Iris pigment epithelial cell (primary cell): ENCODE measurements at regions not wholly inside any gene's neighbourhood (a gene's known extent, or its start where the extent isn't known, plus 50 kb on each side); places are given as distances from the start of the nearest gene placed in this dataset.
"Not testable (repeated sequence)": the region's sequence is repeated elsewhere in the genome, so short reads cannot be mapped to it uniquely, and the experiment has no call there.

Experiments
- DNase-seq: peaks from one replicate; pipeline ENCODE4 v3.0.0-alpha.2; 2011; ENCODE audit warnings: low read depth

DNA sequence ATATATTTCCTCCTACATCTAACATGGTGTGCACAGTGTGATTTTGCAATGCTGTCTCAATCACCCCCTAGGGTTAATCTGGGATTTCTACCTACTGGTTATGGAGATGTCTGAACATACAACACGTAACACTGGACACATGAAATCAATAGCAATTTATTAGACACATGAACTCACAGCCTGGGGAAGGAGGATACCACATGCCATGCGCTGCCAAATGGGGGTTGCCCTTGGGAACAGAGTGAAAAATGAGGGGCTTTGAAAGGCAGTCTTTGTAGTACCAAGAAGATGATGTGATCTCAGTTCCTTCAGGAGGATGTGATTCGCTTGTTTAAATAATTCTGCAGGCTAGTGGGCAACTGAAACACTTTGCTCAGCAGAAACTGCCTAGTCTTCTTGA lies 253.6 kb upstream of the LRRC4C start:
- DNase-seq: no peak

DNA sequence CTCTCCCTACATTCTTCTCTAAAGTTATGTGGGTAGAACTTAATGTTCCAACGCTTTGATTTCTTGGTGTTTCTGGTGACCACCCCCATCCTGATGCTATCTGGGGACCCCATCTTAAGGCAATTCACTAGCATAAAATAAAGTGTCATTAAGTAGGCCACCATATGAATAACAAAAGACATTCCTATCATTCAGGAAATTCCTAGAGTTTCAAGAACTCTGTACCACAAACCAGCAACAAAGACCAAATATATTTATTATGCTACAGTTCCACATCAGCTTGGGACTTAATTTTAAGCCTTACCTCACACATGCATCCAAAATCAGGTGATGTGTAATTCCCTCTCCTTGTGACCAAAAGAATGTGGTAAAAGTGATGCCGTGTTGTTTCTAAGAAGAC lies 254.6 kb upstream of the LRRC4C start:
- no peak for DNase-seq

DNA sequence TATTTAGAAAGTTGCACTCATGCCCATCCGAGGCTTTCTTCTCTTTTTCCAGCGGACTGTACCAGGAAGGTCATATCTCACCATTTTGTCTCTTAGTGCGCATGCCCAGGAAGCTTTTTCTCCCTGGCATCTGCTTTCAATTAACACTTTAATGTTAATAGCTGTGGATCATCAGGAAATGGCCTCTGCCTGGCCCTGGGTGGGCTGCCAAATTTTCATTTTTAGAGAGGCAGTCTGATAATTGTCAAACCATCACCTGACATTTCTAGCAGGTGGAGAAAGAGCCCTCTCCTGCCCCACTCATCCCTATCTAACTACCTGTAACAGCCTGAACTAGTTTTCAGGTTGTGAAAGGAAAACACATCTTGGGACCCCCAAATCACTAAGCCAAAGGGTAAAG lies 257.4 kb upstream of the LRRC4C start:
- DNase-seq: no peak

DNA sequence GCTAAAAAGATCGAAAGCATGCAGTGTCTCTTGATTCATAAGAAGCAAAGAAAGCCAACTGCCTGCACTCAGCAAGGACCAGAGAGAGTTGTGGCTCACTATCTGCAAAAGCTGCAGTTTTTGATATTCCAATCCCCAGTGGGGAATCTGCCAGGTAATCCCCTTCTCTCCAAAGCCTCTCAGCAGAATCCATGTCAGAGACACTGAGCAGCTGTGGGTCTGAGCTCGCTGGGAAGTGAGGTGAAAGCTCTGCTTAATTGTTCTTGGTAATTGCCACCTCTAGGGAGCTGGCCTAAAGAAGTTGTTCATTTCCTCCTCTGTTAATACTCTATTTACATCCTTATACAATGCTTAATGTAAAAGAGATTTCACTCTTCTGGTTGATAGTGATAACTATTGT lies 261.3 kb upstream of the LRRC4C start:
- no peak for DNase-seq

DNA sequence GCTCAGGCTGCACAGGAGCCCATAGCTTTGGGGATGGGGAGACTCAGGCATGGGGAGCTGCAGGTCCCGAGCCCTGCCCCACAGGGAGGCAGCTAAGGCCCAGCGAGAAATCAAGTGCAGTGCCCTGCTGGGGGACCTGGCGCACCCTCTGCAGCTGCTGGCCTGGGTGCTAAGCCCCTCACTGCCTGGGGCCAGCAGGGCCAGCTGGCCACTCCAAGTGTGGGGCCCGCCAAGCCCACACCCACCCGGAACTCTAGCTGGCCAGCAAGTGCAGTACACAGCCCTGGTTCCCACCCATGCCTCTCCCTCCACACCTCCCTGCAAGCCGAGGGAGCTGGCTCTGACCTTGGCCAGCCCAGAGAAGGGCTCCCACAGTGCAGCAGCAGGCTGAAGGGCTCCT lies 268.7 kb upstream of the LRRC4C start:
- DNase-seq: not testable (repeated sequence)

DNA sequence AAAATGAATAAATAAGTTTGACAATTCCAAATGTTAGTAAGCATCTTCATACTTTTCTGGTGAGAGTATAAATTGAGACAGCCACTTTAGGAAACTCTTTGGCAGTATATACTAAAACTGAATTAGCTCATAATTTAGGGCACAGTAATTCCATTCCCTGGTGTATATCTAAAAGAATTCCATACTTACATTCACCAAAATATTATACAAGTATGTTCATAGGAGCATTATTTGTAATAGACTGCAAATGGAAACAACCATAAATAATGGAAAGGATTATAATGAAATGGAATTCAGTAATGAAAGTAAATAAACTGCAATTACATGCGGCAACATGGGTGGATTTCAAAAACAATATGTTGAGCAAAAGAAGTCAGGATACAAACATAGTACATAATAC lies 315.8 kb upstream of the LRRC4C start:
- DNase-seq: no peak

DNA sequence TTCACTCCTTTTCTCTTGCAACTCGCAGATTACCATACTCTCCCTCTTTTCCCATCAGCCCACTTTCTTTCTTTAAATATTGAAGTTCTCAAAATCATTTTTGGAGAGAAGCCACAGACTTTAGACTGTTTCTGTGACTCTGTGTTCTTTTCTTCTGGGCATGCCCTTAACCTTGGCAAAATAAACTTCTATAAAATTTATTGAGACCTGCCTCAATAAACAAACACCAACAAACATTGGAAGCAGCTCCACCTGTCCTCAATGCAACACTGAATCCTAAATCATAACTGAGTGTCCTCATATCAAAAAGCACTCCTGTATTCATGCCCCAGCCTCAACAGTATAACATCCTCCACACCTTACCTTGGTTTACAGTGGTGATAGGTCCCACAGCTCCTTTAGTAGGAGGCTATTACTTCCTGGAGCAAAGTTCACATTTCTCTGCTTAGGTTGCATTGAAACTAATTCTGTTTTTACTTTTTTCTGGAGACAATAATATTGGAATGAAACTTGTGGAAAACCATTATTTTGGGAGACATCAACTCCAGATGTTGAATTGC lies 320.0 kb upstream of the LRRC4C start:
- DNase-seq: no peak

DNA sequence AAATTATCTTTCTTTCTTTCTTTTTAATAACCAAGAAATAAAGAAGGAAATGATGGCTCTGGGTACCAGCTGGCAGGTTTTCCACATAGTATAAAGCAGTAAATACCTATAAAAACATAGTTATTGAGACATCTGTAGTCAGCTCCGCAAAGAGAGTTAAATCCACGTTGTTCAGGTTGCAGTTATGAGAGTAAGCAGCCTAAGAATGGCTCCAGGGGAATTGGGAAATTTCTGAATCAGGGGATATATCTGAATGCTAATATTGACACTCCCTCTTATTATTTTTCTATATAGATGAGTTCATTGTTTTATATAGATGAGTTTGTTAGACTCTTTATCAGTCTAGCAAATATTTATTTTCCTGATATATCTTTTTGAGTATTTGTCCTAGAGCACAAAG lies 322.0 kb upstream of the LRRC4C start:
- no peak for DNase-seq

DNA sequence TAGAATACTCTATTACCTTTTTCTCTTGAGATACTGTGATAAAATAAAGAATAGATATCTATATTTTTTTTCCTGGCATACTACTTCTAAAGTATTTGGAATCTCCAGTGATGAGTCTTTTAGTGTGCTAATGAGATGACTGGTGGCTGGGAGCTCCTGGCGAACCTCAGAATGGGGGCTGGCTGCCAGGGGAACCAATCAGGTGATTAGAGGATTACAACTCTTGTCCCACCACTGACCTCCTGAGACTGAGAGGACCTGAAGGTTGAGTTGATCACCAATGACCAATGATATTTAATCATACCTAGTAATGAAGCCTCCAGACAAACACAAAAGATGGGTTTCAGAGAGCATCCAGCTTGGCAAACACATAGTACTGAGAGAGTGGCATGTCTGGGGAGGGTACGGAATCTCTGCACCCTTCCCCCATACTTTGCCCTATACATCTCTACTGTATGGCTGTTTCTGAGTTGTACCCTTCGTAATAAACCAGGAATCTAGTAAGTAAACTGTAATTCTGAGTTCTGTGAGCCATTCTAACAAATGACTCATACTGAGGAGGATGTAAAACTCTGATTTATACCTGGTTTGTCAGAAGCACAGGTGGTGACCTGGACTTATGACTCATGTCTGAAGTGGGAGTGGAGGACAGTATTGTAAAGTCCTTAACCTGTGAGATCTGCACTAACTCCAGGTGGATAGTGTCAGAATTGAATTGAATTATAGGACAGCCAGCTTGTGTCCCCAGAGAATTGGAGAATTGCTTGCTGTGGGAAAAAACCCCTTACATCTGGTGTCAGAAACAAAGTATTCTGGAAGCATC lies 325.3 kb upstream of the LRRC4C start:
- no peak for DNase-seq

DNA sequence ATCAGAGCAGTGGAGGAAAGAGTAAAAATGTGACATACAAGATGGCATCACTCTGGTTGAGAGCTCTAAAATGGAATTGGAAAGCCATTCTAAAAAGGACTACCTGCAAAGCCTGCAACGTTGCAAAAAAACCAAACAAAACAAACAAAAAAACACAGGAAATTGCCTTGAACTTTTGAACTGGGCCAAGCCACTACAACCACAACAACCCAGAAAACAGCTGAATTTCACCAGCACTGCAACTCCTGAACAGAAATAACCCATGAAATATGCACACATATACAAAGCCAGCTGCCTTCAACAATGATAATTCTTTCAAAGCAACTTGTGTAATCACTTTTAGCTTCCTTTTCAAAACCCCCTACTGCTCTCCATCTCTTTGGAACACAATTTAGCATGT lies 326.6 kb upstream of the LRRC4C start:
- no peak for DNase-seq

DNA sequence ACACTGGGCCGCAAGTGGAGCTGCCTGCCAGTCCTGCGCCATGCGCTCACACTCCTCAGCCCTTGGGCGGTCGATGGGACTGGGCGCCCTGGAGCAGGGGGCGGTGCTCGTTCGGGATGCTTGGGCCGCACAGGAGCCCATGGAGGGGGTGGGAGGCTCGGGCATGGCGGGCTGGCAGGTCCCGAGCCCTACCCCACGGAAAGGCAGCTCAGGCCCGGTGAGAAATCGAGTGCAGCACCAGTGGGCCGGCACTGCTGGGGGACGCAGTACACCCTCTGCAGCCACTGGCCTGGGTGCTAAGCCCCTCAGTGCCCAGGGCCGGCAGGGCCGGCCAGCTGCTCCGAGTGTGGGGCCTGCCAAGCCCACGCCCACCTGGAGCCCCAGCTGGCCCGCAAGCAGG lies 328.7 kb upstream of the LRRC4C start:
- DNase-seq: no peak

DNA sequence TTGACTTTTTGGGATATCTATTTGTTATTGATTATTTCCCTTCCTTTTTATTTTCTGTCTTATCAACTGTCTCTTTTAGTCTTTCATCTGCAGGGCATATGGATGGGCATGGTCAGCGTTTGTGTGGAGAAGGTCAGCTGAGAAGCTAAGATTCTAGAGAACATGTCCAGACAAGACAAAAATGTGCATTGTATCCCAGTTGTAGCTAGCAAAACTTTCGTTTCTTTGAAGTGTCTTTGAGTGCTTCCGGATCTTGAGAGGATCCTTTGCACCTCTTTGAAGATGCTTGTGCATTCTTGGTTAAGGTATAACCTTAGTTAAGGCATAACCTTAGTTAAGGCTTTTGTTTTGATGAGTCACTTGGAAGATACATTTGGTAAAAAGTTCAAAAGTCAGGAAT lies 329.9 kb upstream of the LRRC4C start:
- no peak for DNase-seq

DNA sequence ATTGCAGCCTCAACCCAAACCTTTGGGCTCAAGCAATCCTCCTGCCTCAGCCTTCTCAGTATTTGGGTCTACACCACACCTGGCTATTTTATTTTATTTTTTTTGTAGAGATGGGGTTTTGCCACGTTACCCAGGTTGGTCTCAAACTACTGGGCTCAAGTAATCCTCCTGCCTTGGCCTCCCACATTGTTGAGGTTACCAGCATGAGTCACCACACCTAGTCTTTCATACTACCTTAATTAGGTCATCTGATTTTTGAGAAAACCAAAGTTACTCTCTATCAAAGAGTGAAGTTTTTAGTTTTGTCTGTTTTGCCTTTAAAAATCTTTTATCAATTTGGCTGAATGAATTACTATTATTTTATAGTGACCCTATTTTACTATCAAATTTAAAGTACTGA lies 335.6 kb upstream of the LRRC4C start:
- no peak for DNase-seq

DNA sequence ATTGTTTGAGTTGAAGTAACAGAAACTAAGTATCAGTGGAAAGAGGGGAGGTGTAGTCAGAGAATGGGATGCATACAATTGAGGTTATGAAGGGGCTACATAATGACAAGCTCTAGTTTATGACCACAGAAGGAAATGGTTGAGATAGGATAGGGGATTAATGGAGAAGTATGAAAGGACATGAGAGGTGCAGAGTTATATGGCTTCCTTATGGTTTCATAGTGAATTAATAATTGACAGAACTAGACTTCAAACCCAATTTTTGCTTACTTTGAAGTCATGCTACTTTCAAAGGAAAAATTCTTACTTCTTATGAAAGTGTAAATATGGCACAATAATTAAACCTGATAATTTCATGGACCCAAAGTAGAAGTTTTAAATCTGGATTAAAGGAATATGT lies 340.3 kb upstream of the LRRC4C start:
- no peak for DNase-seq

DNA sequence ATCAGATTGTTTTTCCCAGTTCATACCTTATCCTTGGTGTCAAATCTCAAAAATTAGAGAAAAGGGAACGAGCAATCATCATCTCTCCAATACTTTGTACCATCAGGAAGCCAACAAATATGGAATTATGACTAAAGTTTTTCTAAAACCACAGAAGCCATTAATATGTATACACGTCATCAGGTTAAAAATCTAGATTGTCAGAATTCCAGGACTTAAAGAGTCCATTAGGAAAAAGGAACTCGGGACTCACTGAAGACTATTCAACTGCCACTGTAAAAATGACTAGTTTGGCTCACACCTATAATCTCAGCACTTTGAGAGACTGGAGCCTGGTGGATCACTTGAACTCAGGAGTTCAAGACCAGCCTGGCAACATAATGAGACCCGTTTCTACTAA lies 344.4 kb upstream of the LRRC4C start:
- no peak for DNase-seq

DNA sequence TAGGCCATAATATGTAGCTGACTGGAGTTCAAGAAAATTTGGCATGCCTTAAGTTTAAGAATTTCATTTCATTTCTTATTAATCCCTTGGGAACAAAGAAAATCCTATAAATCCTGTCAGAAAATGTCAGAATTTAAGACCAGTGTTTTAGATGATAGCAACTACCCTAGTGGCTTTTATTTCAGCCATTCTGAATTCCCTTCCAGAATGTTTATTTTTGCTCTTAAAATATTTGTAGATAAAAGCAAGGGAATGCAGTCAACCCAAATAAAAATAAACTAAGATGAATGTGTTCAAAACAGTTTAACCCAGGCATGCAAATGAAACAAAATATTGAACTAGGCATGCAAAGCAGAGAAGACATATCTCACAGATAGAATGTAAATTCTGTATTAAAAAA lies 356.9 kb upstream of the LRRC4C start:
- DNase-seq: no peak

DNA sequence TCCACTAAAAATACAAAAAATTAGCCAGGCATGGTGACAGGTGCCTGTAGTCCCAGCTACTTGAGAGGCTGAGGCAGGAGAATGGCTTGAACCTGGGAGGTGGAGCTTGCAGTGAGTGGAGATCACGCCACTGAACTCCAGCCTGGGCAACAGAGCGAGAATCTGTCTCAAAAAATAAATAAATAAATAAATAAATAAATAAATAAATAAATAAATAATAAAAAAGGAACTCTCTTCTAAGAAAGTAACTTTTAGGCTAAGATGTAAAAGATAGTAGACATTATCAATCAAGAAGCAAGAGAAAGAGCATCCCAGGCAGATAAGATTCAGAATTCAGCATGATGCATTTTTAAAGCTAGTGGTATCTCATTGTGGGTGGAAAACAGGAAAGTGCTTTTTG lies 364.8 kb upstream of the LRRC4C start:
- not testable (repeated sequence) for DNase-seq

DNA sequence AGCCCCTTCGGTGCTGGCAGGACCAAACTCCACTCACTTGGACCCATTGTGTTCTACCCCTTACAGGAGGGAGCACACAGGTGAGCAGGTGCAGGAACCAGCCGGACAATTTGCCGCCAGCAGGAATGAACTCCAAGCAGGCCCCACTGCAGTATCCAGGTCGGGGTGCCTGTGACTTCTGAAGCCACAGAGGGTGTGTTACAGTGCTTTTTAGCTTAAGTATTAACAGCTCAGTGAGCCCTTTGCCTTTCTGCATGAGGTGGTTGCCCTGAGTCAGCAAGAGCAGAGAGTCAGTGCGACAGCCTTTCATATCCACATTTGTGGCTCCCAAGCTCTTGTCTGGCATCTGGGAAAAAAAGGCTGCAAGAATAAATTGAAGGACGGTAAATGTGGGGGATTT lies 366.6 kb upstream of the LRRC4C start:
- DNase-seq: no peak

DNA sequence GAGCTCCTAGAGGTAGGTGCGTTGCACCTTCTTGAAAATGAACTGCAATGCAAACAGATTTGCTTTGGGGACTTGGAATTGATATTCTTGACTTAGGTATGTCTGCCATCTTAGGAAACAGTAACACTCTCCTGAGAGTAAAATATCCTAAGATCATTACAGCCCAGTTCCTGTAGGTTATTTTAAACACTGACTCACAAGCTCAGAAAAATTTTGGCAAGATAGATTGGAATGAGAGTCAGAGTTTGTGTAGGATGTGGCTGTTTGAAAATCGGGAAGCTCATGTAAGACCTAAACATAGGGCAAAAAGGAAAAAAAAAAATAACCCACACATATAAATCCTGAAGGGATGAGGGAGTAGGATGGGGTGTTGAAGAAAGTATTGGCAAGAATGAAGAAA lies 377.0 kb upstream of the LRRC4C start:
- no peak for DNase-seq

DNA sequence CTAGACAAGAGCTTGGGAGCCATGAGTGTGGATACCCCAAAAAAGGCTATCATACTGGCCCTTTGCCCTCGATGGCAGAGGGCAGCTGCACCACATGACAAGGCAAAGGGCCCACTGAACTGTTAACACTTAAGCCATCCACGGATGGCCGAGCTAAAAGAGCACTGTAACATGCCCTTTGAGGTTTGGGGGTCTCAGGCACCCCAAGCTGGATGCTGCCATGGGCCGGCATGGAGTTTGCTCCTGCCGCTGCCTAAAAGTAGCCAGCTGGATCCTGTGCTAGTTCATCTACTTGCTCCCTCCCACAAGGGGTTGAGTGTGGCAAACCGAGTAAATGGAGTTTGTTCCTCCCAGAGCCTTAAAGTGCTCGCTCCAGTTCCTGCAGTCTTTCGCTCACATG lies 383.2 kb upstream of the LRRC4C start:
- no peak for DNase-seq

DNA sequence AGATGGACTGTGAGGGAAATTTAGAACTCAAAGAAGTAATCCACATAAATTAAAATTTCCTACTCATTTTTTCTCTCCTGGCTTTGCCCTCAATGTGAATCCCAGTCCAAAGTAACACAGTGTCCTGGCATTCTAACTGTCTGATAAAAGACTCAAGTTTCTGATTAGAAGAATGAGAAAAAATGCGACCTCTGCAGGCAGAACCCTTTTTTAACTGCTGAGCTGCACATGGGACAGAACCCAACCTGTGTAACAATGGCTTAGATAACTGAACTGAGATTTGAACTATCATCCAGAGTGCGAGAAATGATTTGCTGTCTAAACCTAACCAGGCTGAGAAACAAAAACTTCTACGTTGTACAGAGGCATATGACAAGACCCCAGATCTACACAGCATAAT lies 385.6 kb upstream of the LRRC4C start:
- no peak for DNase-seq

DNA sequence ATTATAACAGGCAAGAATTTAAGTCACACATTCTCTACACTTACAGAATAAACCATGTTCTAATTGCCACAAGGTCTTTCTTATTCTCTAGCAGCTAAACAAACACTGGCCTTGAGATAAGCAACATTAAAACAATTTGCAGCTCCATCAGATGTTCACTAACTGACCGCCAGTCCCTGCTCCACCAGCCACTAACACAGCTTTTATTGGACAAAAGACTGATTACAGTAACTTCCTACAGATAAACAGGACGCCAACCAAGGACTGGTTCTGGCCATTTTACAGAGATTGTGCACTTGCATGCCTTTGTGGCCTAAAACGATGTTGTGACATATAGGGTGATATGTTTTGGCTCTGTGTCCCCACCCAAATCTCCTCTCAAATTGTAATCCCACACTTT lies 388.9 kb upstream of the LRRC4C start:
- no peak for DNase-seq

DNA sequence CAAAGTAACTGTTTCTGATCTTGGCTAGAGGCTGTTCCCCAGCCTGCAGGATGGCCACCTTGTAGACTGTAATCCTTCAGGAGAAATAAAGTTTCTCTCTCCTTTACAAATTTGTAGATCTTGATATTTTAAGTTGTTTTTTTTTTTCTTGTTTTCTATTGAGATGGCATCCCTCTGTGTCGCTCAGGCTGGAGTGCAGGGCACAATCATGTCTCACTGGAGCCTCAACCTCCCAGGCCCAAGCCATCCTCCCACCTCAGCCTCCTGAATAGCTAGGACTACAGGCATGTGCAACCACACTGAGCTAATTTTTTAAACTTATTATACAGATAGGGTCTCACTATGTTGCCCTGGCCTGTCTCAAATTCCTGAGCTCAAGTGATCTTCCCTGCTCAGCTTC lies 389.8 kb upstream of the LRRC4C start:
- DNase-seq: no peak

DNA sequence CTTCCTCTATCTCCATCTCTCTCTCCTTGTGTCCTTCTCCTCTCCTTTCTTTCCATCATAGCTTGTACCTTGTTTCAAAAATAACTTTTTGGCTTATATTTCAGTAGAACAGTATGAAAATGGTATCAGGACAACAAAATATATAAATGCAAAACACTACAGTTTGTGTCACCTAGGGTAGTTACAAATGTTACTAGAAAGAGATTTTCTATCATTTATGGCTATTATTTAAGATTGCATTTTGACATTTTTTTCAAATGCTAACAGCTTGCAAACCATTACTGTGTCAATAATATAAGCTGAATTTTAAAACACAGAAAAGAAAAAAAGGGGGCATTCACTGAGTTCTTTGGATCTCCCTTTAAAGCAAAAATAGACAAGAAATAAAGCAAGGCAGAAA lies 392.3 kb upstream of the LRRC4C start:
- no peak for DNase-seq
